Natural killer cell treated with Interleukin-12 subunit alpha and Interleukin-12 subunit beta and Interleukin-15 and Interleukin-18, amount 100 ng/mL, for 72 hours (primary cell): ENCODE measurements at regions not wholly inside any gene's neighbourhood (a gene's known extent, or its start where the extent isn't known, plus 50 kb on each side); places are given as distances from the start of the nearest gene placed in this dataset.
A peak's percentile ranks its signal among the peaks of the same experiment; 100 is the strongest.

ENCODE experiments used
- ATAC-seq, 2 donors: fragments of 150-1000 bp; cut with Tn5 transposase in 1 of 2; sonication (Bioruptor Pico), chemical (Tn5 transposase) in 1 of 2; 2 replicates each; pipeline ENCODE4 v1.10.0; 2021
- DNase-seq: peaks from one replicate; pipeline ENCODE4 v3.0.0; 2022; ENCODE audit warnings: low spot score
- H3K27ac Mint-ChIP-seq, 2 donors: 1 replicate in 1 of 2; 2 replicates in 1 of 2; pipeline ENCODE4 v1.8.0; 2022; ENCODE audit warnings: mixed read lengths in 2 of 2, mild to moderate bottlenecking in 1 of 2, moderate library complexity in 1 of 2
- H3K27me3 Mint-ChIP-seq, 2 donors: 1 replicate in 1 of 2; 2 replicates in 1 of 2; pipeline ENCODE4 v1.8.0; 2022; ENCODE audit warnings: mixed read lengths in 2 of 2
- H3K36me3 Mint-ChIP-seq: one replicate; pipeline ENCODE4 v1.8.0; 2022; ENCODE audit warnings: mixed read lengths
- H3K4me1 Mint-ChIP-seq, 2 donors: 1 replicate in 1 of 2; 2 replicates in 1 of 2; pipeline ENCODE4 v1.8.0; 2022; ENCODE audit warnings: low read depth in 2 of 2, mixed read lengths in 2 of 2, mild to moderate bottlenecking in 1 of 2
- H3K4me3 Mint-ChIP-seq: one replicate; pipeline ENCODE4 v1.8.0; 2022; ENCODE audit warnings: mixed read lengths
- H3K9me3 Mint-ChIP-seq: 2 replicates; pipeline ENCODE4 v1.8.0; 2022; ENCODE audit warnings: mixed read lengths

GRCh38 chr1:81424061-81424460 is 376.7 kb upstream of the ADGRL2 start:
- no peak for ATAC-seq
- DNase-seq: no peak
- Mint-ChIP-seq H3K9me3 (peaks cover 14% of the 10 kb centered on the region), H3K4me1 (no peaks in the 10 kb centered on the region), H3K27me3 (no peaks in the 10 kb centered on the region), H3K27ac (no peak overlapping the region), H3K36me3 (no peaks in the 10 kb centered on the region), H3K4me3 (no peak overlapping the region)

- H3K36me3 Mint-ChIP-seq: no peaks in the 10 kb centered on the region
- no peak overlapping the region for H3K4me3 Mint-ChIP-seq
- ATAC-seq (no peak), DNase-seq (no peak)
- H3K9me3 Mint-ChIP-seq: peaks cover 2% of the 10 kb centered on the region
- H3K27me3 Mint-ChIP-seq: no peaks in the 10 kb centered on the region
- H3K4me1 Mint-ChIP-seq: no peaks in the 10 kb centered on the region
- no peak overlapping the region for H3K27ac Mint-ChIP-seq
These were observed 380.0 kb upstream of the ADGRL2 start for GRCh38 chr1:81420760-81421159.

- DNase-seq (no peak), ATAC-seq (no peak)
- no peak overlapping the region for H3K4me3 Mint-ChIP-seq
- peaks cover 3% of the 10 kb centered on the region for H3K9me3 Mint-ChIP-seq
- H3K36me3 Mint-ChIP-seq: no peaks in the 10 kb centered on the region
- H3K27ac Mint-ChIP-seq: no peak overlapping the region
- no peaks in the 10 kb centered on the region for H3K27me3 Mint-ChIP-seq
- H3K4me1 Mint-ChIP-seq: no peaks in the 10 kb centered on the region
These were observed 386.2 kb upstream of the ADGRL2 start for GRCh38 chr1:81414488-81415015.

DNA sequence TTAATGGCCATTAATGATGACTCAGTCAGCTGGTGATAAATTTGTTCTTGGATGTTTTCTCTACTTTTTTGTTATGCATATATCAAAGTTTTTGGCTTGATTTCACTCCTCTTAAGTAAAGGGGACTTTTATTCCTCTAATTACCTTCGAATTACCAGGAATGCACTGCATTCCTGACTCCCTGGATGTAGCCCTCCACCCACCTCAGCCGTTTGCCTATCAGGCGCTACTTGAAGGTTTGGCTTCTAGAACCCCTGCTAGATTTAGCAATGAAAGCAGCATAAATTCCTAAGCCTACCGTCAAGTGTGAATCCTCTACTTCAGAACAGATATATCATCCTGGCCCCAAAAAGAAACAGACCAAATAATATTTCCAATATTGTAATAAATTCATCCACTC is 387.8 kb upstream of the ADGRL2 start:
- Mint-ChIP-seq H3K27ac (no peak overlapping the region), H3K36me3 (no peaks in the 10 kb centered on the region), H3K4me1 (no peaks in the 10 kb centered on the region), H3K9me3 (peaks cover 3% of the 10 kb centered on the region), H3K4me3 (no peak overlapping the region), H3K27me3 (no peaks in the 10 kb centered on the region)
- DNase-seq: no peak
- ATAC-seq: no peak

- Mint-ChIP-seq H3K27ac (no peak overlapping the region), H3K4me1 (no peaks in the 10 kb centered on the region), H3K27me3 (no peaks in the 10 kb centered on the region), H3K36me3 (no peaks in the 10 kb centered on the region), H3K4me3 (no peak overlapping the region), H3K9me3 (peaks cover 3% of the 10 kb centered on the region)
- DNase-seq (no peak), ATAC-seq (no peak)
These were observed 389.8 kb upstream of the ADGRL2 start for GRCh38 chr1:81410941-81411340.

GRCh38 chr1:81410351-81410750 is 390.4 kb upstream of the ADGRL2 start:
- ATAC-seq (no peak), DNase-seq (no peak)
- H3K27me3 Mint-ChIP-seq: no peaks in the 10 kb centered on the region
- no peak overlapping the region for H3K4me3 Mint-ChIP-seq
- H3K9me3 Mint-ChIP-seq: peaks cover 3% of the 10 kb centered on the region
- no peak overlapping the region for H3K27ac Mint-ChIP-seq
- H3K36me3 Mint-ChIP-seq: no peaks in the 10 kb centered on the region
- no peaks in the 10 kb centered on the region for H3K4me1 Mint-ChIP-seq

DNA sequence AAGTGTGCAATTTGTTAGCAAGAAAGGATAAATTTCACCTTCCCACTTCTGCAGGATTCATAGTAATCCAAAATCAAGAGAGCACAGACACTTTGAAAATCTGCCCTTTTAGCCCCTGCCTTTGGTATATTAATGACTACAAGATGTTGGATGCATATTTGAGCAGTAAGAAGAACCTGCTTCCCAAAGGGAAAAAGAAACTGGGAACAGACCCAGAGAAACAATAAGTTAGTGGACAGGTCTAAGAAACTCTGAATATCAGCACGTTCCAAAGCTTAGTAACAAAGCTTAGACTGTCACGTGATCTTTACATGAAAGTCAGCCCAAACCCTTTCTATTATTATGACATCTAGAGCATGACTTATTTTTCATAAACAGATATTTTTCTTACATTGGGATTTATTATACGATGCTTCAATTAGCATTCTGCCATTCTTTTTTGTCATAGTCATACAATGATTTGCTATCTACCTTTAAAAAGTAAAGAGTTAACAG is 390.9 kb upstream of the ADGRL2 start:
- no peaks in the 10 kb centered on the region for H3K4me1 Mint-ChIP-seq
- peaks cover 3% of the 10 kb centered on the region for H3K9me3 Mint-ChIP-seq
- no peak for ATAC-seq
- H3K27me3 Mint-ChIP-seq: no peaks in the 10 kb centered on the region
- no peaks in the 10 kb centered on the region for H3K36me3 Mint-ChIP-seq
- H3K27ac Mint-ChIP-seq: no peak overlapping the region
- no peak overlapping the region for H3K4me3 Mint-ChIP-seq
- DNase-seq: no peak

GRCh38 chr1:81409262-81409661 is 391.5 kb upstream of the ADGRL2 start:
- no peaks in the 10 kb centered on the region for H3K9me3 Mint-ChIP-seq
- H3K36me3 Mint-ChIP-seq: no peaks in the 10 kb centered on the region
- no peak for ATAC-seq

GRCh38 chr1:81408419-81408818 is 392.3 kb upstream of the ADGRL2 start:
- H3K9me3 Mint-ChIP-seq: no peaks in the 10 kb centered on the region
- ATAC-seq (no peak), DNase-seq (no peak)
- no peaks in the 10 kb centered on the region for H3K27me3 Mint-ChIP-seq
- H3K36me3 Mint-ChIP-seq: no peaks in the 10 kb centered on the region
- H3K4me1 Mint-ChIP-seq: no peaks in the 10 kb centered on the region
- H3K4me3 Mint-ChIP-seq: no peak overlapping the region
- no peak overlapping the region for H3K27ac Mint-ChIP-seq

More at GRCh38 chr1:81409262-81409661, 391.5 kb upstream of the ADGRL2 start:
- Mint-ChIP-seq H3K4me3 (no peak overlapping the region), H3K4me1 (no peaks in the 10 kb centered on the region), H3K27ac (no peak overlapping the region), H3K27me3 (no peaks in the 10 kb centered on the region)
- no peak for DNase-seq

GRCh38 chr1:81407000-81407821 is 393.5 kb upstream of the ADGRL2 start:
- Mint-ChIP-seq H3K36me3 (peaks cover 5% of the 10 kb centered on the region), H3K4me3 (no peak overlapping the region), H3K4me1 (no peaks in the 10 kb centered on the region), H3K9me3 (no peaks in the 10 kb centered on the region), H3K27me3 (no peaks in the 10 kb centered on the region), H3K27ac (peak overlapping the region in 1 of 2 donors; percentile 38)
- ATAC-seq: no peak
- DNase-seq: no peak

DNA sequence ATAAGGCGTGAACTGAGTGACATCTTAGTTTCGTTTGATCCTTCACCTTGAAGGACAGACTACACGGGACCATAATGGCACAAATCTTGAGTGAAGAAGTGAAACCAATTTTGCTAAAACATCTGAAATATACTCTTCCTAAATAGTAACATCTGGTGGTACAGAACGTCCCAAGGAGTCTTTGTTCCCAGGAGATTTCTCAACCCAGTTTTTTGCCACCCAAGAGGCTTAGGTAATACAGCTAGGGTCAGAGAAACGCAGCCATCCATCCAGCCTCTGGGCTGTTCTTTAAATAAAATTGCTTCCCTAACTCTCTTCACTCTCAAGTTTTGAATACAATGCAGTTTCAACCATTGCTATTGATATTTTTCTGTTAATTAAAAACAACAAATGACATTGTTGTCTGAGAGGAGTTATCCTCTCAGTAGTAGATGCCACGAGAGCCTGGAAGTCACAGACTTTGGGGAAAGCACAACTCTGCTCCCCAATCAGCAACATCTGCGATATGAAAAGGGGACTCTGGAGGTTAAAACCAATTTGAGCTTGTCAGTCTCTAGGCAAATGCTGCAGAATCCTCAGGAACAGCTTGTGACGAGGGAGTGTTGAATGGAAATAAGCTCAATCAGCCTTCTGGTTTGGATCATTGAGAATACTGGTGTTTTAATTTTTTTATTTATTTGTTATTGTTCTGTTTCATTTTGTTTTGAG is 394.3 kb upstream of the ADGRL2 start:
- no peak for DNase-seq
- no peaks in the 10 kb centered on the region for H3K4me1 Mint-ChIP-seq
- no peak for ATAC-seq
- H3K4me3 Mint-ChIP-seq: no peak overlapping the region
- no peaks in the 10 kb centered on the region for H3K27me3 Mint-ChIP-seq
- H3K27ac Mint-ChIP-seq: no peak overlapping the region
- peaks cover 2% of the 10 kb centered on the region for H3K9me3 Mint-ChIP-seq
- H3K36me3 Mint-ChIP-seq: peaks cover 5% of the 10 kb centered on the region

- Mint-ChIP-seq H3K27ac (no peak overlapping the region), H3K36me3 (peaks cover 13% of the 10 kb centered on the region), H3K4me3 (no peak overlapping the region), H3K9me3 (peaks cover 16% of the 10 kb centered on the region), H3K4me1 (no peaks in the 10 kb centered on the region), H3K27me3 (no peaks in the 10 kb centered on the region)
- ATAC-seq (no peak), DNase-seq (no peak)
These were observed 402.7 kb upstream of the ADGRL2 start for GRCh38 chr1:81398041-81398440.

DNA sequence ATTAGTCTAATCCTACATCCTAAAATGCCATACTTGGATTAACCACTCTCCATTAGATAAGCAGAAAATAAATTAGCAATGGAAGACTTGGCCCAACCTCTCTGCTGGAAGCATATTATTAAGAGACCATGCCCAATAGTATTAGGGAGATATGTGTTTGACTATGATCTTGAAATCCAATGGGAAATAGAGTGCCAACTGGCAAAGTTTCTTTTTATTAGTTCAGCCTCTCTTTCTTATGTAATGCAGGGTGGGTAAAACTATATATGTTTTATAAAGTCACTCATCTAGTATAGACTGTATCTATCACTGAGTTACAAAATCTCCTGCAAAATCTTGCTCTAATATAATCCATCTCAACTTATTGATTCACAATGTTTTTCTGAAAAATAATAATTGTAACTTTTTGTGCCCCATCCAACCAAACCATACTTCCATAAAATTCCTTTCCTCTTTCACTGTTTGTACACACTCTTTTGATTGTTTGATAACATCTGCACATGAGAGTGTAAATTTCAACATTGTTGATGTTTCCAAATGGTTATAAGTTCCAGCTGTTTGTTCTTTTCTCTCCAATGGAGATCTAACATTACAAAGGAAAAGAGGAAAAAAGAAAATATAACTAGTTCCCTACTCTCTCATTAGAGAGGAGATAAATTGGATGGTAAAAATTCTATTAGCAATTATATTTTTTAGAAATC is 408.1 kb upstream of the ADGRL2 start:
- Mint-ChIP-seq H3K27ac (no peak overlapping the region), H3K4me1 (no peaks in the 10 kb centered on the region), H3K4me3 (no peak overlapping the region), H3K36me3 (no peaks in the 10 kb centered on the region), H3K9me3 (peaks cover 6% of the 10 kb centered on the region), H3K27me3 (no peaks in the 10 kb centered on the region)
- DNase-seq: no peak
- no peak for ATAC-seq
